Left renal pelvis (tissue), 4 donors: ENCODE measurements at regions not wholly inside any gene's neighbourhood (a gene's known extent, or its start where the extent isn't known, plus 50 kb on each side); places are given as distances from the start of the nearest gene placed in this dataset.

ENCODE experiments used
- DNase-seq, 4 donors: peaks; one replicate each; pipeline ENCODE4 v3.0.0-alpha.2; 2013; ENCODE audit warnings: low read depth in 4 of 4, low spot score in 3 of 4

DNA sequence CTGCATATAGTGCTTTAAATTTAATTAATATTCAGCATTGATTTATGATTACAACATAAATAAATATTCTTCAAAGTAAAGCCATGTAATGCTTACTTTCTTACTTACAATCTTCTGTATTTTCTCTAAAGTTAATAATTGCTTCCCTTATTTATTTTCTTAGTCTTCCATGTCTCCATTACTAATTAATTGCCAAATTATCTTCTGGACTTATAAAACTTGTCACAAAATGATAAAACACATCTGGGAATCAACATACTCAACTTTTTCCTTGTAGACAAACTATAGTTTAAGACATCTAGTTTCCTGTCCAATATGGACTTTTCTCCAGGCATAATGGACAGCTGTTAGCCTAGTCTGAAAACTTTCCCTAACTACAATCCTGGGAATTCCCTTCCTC lies 466.6 kb downstream of the FLRT2 start:
- peak in 2 of 4 donors; percentile 37 to 39 for DNase-seq

DNA sequence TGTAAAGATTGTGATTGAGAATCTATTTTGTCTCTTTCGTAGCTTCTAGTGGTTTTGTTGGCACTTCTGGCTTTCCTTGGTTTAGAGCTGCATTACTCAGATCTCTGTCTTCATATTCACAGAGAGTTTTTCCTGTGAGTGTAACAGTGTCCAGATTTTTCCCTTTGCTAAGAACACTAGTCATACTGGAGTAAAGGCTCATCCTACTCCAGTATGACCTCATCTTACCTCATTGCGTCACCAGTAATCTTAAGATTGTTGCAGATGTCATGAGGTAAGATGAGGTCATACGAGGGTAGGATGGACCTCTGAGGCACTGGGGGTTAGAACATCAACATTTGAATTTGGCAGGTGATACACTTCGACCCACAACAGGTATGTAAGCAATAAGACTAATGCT lies 461.2 kb downstream of the FLRT2 start:
- no peak for DNase-seq

DNA sequence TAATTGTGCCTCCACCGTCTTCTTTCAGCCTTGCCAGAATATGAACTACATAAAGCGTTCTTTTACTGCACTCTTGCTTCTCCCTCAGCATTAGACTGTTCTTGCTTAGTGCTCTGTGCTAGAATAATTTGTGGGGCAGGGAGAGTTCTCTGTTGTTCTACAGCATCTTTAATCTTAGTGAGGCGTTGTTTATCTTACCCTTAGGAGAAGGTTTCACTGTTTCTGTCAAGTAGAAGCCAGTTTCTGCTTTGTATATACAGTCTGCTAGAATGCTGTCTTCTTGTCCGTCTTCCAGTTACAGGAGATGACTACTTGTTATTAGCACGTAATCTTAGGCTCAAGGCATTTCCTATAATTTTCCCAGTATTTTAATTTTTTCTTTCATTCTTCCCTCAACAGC lies 458.0 kb downstream of the FLRT2 start:
- DNase-seq: no peak

DNA sequence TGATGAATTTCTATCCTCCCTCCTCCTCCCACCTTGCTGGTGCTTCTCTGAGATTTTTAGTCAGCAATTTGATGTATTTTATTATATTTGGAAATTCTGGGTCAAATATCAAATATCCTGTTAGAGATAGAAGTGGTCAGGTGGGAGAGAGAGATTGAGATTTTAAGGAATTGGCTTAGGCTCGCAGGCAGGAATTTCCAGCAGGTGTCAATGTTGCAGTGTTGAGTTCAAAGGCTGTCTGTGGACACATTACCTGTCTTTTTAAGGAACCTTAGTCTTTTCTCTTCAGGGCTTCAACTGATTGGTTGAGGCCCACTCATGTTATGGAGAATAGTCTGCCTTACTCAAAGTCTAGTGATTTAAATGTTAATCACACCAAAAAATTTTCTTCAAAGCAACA lies 457.3 kb downstream of the FLRT2 start:
- DNase-seq: no peak

DNA sequence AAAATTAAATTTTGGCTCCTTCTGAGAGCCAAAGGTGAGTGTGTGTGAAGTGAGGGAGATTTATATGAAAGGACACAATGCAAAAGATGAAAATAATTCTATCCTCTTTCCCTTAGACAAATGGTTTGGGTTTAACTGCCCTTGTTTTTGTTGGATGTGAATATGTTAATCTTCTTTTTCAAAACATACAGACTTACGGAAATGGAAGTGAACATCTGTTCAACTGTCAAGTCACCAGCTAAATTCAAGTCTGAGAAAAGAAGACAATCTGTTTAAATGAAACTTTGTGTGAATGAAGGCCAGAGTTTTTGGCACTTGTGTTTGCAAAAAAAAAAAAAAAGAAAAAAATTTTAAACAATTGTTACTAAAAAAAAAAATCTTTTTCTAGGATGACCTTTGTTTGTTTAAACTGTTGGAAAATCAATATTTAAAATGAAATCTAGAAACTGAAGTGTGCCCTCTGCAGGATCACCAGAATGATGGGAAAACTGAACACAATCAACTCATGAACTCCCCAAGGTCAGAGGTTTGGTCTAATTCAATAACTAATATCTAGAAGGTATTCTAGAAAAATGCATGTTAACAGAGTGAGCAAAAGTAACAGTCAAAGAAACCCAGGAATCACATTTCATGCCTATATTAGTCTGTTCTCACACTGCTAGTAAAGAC lies 448.8 kb downstream of the FLRT2 start:
- no peak for DNase-seq

DNA sequence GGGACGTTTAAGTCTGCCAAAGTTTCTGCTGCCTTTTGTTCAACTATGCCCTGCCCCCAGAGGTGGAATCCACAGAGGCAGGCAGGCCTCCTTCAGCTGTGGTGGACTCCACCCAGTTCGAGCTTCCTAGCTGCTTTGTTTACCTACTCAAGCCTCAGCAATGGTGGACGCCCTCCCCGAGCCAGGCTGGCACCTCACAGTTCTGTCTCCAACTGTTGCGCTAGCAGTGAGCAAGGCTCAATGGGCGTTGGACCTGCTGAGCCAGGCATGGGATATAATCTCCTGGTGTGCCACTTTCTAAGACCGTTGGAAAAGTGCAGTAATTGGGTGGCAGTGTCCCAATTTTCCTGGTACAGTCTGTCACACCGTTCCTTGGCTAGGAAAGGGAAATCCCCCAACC lies 444.7 kb downstream of the FLRT2 start:
- DNase-seq: no peak

DNA sequence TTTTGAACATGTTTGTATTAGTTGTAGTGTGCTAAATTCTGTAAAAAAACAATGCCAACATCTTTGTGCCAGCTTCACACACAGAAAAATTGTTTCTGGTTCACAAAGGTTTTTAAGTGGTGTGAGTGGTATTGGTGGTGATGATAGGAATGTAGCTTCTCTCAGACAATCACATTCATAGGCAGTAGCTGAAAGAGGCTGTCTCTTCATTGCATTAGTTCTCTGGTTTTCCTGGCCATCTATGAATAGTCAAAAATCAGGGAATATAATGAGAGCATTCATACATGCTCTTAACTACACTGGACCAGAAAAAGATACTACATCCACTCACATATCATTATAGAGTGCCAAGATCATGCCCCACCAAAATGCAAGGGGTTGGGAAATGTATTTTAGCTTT lies 433.5 kb downstream of the FLRT2 start:
- no peak for DNase-seq

DNA sequence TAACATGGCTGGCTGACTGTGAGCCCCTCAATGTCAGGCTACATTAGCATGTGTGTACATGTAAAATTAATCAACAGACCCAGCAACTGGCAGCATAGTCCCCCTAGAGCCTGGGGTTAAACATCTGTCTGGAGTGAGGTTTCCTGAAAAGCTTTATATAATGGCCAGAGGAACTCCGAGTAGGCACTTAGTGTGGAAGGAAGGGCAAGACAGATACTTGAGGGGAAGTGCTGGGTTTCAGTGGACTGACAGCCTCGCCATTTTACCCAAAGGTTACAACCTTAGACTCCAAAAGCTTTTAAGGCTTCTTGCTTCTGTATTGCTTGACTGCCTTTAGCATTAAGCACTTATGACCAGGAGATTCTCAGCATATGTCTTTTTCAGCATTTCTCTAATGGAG lies 430.8 kb downstream of the FLRT2 start:
- no peak for DNase-seq

DNA sequence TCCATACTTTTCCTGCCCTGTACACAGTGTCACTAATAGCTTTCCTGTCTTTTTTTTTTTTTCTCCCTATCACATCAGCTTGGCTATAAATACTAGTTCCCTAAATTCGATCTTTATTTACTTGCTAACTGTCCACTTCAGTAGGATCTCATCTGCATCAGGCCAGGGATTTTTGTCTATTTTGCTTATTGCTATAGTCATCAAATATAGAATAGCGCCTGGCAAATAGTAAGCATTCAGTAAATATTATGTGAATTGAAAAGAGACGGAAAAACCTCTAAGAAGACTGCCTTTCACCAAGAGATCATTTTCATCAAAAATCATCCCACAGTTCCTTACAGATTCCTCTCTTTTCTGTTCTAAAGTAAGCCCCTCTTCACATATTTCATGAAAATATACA lies 429.1 kb downstream of the FLRT2 start:
- DNase-seq: no peak

DNA sequence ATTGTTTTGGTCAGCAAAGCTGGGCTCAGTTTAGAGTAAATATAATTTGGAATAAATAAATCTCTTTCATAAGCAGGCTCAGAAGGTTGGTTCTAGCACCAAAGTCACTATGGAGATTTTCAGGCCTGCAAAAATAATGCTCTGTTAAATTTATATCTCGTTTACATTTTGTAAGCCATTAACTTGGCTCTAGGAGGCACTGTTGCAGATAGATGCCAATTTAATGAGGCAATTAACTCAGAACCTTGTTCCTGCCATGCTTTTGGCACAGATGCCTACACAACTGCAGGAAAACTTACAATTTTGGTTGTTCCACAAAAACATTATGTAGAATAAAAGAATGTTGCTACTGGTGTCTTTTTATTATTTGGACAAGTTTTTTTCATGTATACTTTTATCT lies 428.1 kb downstream of the FLRT2 start:
- DNase-seq: no peak

DNA sequence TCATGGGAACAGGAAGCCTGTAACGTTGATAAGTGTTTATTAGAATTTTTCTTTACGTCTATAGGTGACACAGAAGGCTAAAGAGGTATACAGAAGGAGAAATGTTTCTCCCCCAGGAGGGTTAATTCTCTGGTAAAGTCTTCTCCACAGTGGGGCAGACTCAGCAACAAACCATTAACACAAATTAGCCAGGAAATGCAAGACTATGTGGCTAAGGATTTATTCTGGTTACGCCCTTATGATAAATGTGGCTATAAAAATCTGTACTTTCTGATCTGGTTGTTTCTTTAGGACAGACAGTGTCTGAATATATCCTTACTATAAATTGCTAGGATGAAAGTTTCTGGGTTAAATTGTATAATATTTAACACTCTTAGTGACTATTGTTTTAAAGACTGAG lies 423.3 kb downstream of the FLRT2 start:
- no peak for DNase-seq

DNA sequence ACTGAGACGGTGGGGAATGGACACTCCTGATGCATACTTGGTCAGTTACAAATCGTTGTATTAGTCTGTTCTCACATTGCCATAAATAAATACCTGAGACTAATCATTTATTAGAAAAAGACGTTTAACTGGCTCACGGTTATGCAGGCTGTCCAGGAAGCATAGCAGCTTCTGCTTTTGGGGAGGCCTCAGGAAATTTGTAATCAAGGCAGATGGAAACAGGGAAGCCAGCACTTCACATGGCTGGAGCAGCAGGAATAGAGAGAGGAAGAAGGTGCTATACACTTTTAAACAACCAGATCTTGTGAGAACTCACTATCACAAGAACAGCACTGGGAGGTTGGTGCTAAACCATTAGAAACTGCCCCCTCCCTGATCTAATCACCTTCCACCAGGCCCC lies 418.2 kb downstream of the FLRT2 start:
- no peak for DNase-seq

DNA sequence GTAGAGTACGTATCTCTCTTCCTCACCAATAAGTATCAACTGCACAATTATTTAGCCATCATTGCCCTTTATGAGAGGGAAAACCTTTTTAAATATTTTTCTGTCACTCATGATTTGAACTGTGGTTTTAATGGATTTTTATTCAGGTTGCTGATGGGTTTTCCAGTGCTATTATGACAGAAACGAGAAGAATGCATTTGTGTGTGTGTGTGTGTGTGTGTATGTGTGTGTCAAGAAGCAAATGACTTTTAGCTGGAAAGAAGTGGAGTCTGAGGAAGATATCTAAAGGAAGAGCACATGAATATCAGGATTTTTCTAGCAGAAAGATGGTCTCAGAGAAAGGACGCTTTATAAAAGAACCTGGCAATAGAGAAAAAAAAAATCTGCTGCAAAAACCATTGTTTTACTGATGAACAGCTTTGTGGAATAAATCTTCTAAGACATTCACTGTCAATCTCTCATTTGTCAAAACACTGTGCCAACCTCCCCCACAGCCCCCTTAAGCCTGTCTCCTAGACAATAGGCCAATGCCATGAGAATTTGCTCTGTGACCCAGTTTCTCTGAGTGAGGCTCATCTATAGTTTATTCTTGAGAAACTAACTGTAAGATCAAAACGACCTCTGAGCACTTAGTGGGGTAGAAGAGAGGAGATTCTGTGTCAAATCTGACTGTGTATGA lies 417.7 kb downstream of the FLRT2 start:
- no peak for DNase-seq

DNA sequence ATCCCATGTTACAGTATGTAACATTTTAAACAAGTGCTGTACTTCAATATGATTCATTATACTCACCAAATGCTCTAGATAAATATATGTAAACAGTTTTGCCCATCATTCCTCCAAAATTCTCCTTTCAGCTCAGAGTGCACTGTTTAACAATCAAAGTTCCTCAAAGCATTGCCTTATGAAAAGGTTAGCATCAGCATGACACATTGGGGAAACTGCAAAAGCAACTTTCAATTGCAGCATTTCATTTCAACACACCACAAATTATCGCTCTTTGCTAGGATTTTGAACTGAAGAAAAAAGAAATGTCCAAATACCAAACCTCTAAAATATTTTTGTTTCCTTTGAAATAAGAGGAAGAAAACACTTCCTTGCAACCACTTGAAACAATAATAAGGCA lies 413.2 kb downstream of the FLRT2 start:
- no peak for DNase-seq

DNA sequence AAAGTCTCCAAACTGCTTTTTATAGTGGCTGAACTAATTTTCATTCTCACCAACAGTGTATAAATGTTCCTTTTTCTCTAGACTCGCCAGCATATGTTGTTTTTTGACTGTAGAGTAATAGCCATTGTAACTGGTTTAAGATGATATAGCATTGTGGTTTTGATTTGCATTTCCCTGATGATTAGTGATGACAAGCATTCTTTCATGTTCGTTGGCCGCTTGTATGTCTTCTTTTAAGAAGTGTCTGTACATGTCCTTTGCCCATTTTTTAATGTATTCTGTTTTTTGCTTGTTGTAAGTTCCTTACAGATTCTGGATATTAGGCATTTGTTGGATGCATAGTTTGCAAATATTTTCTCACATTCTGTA lies 404.9 kb downstream of the FLRT2 start:
- DNase-seq: no peak

DNA sequence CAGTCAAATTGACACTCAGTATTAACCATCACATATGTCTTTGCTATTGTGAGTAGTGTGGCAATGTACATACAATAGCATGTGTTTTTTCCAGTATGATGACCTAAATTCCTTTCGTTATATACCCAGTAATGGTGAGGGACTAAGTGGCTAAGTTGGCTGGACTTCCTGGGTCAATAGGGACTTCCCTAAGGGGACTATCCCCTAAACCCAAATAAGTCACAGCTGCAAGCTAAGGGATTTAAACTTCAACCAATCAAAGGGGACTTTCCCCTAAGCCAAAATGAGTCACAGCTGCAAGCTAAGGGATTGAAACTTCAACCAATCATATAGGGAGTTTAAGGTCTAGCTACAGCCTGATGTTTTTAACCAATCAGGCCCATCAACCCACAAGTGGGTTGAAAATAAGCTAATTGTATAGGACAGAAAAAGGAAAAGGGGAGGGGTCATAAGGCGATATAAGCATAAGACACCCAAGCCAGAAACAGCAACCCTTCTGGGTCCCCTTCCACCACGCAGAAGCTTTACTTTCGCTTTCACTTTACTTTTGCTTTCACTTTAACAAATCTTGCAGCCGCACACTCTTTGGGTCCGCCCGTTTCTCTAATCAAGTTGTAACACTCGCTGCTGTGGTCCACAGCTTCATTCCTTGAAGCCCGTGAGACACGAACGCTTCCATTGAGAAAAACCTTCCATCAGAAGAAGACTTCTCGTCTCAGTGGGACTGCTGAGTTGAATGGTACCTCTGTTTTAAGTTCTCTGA lies 404.4 kb downstream of the FLRT2 start:
- DNase-seq: no peak

DNA sequence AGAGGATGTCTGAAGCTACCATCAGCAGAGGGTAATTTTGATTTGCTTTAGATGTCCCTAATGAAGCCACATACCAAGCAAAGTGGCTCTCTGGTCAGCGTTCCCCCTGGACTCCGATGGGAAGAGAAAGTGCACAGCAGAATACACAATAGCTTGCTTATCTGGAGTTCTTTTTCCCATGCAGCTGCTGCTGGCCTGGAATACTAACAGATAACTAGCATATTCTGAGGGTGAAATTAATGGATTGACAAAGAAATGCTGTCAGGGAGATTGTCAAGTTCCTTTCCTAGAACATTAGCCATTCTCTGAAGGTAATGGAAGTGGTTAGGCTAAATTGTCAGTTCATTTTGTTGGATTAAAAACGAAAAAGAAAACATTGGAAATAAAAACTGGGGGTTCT lies 391.3 kb downstream of the FLRT2 start:
- no peak for DNase-seq

DNA sequence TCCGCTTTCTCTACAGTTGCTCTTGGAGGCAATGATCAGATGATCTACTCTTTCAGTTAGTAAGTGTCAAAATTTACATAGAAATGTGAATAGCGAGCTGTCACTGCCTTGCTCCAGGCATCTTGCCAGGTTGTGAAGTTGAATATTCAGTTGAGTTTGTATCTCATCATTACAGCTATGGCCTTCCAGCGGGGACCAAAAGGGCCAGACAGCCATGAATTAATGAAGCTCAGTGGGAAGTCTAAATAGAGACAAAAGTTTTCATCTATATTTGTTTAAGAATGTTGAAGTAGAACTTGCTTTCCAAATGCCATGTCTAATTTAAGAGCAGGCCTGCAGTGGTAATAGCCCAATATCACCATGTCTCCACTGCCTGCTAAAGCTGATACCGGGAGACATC lies 387.8 kb downstream of the FLRT2 start:
- DNase-seq: no peak

DNA sequence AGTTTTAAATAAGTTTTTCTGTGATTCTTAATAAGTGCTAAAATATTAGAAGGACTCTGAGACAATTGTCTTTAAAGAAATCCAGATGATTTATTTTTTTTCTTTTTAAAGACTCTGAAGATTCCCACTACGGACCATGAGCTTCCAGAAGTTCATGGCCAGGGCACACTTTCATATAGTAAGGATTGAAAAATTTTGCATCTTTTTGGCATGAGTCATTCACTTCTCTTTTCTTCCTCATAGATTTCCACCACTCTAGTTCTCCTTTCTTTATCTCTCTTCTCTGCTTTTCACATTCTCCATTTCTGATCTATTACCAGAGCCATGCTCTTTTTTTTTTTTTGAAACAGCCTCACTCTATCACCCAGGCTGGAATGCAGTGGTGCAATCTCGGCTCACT lies 385.8 kb downstream of the FLRT2 start:
- no peak for DNase-seq

DNA sequence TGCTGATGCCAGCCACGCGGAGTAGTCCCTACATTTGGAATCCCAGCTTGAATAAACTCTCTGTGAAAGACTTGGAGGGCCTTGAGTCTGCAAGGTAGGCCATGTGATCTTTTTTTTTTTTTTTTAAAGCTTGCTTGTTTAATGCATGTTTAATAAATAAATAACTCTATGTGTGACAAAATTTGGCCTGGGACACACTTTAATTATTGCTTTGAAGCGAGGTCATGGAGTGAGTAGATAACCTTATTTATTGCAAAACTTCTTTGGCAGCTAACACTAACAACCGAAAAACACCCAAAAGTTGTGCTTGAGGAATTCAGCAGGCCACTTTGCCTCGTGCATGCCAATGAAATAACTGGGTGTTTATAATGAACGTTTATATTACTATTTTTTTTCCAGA lies 382.2 kb downstream of the FLRT2 start:
- DNase-seq: no peak

DNA sequence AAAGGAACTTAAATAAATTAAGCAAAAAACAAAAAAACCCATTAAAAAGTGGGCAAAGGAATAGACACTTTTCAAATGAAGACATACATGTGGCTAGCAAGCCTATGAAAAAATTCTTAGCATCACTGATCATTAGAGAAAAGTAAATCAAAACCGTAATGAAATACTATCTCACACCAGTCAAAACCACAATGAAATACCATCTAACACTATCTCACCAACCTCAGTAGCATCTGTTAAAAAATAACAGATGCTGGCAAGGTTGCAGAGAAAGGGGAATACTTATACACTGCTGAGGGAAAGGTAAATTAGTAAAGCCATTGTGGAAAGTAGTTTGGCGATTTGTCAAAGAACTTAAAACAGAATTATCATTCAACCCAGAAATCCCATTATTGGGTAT lies 381.1 kb downstream of the FLRT2 start:
- no peak for DNase-seq

DNA sequence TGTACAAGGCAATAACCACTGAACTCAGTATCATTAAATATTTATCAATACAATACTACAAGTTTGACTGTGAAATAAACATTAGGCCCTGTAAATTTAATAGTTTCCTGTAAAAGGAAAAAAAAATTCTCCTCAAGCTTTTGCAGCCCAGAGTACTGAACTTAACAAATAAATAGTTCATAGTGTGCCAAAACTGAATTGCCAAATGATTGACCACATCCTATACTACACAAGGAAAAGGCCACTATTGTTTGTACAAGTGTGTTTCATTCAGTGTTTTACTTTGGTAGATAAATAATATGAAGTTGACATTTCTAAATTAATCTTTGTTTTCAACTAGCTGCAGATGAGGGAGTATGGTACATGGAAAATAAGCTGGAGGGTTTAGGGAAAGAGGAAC lies 379.6 kb downstream of the FLRT2 start:
- no peak for DNase-seq
